ENCODE measurements at regions not wholly inside any gene's neighbourhood (a gene's known extent, or its start where the extent isn't known, plus 50 kb on each side); places are given as distances from the start of the nearest gene placed in this dataset.
"Not testable (repeated sequence)": the region's sequence is repeated elsewhere in the genome, so short reads cannot be mapped to it uniquely, and the experiment has no call there.

GRCh38 chr4:184335520-184335919 lies 117.8 kb upstream of the ENPP6 start:
- no peaks in the 10 kb centered on the region for H3K36me3 ChIP-seq
- no peak for DNase-seq
- no peaks in the 10 kb centered on the region for H3K27me3 ChIP-seq (replicated peaks in 1 of 7)
- H3K4me3 ChIP-seq: no peak overlapping the region
- intact Hi-C loops (cut with DNase I; ENCODE audit: low total_unique reads): no loop called here
- WGBS, 5 donors: 0 to 86% (median 0%) methylated on average over 1 of the region's 1 CpG
- TF ChIP-seq POLR2A (IDR thresholded peaks at IDR 0.05) (no peak), CTCF (IDR thresholded peaks at IDR 0.05 in 8 of 11, conservative IDR thresholded peaks at IDR 0.05 in 3 of 11) (no peak), POLR2AphosphoS5 (IDR thresholded peaks at IDR 0.05) (no peak)
- peaks cover 0 to 15% (median 9%) of the 10 kb centered on the region in 8 donors for H3K9me3 ChIP-seq
- H3K4me1 ChIP-seq: peaks cover 0 to 57% (median 34%) of the 10 kb centered on the region in 6 donors
- H3K27ac ChIP-seq: peak overlapping the region in 3 of 8 donors; percentile 3 to 17 (median 6)

GRCh38 chr4:184333446-184333845 lies 115.8 kb upstream of the ENPP6 start:
- not testable (repeated sequence) for H3K36me3 ChIP-seq

GRCh38 chr4:184331268-184331995 lies 113.8 kb upstream of the ENPP6 start:
- intact Hi-C loops (cut with DNase I; ENCODE audit: low total_unique reads): no loop called here
- Histone ChIP-seq H3K27ac (peak overlapping the region in 7 of 8 donors; percentile 17 to 84 (median 77)), H3K36me3 (no peaks in the 10 kb centered on the region), H3K4me3 (peak overlapping the region in 1 of 8 donors; percentile 21), H3K4me1 (peaks cover 10 to 85% (median 58%) of the 10 kb centered on the region in 6 donors), H3K27me3 (replicated peaks in 1 of 7) (no peaks in the 10 kb centered on the region), H3K9me3 (no peaks in the 10 kb centered on the region)
- WGBS, 5 donors: 73 to 86% (median 76%) methylated on average over 7 of the region's 7 CpGs
- no peak for TF ChIP-seq POLR2AphosphoS5 (IDR thresholded peaks at IDR 0.05)
- no peak for TF ChIP-seq POLR2A (IDR thresholded peaks at IDR 0.05)
- no peak for TF ChIP-seq CTCF (IDR thresholded peaks at IDR 0.05 in 8 of 11, conservative IDR thresholded peaks at IDR 0.05 in 3 of 11)
- DNase-seq: no peak

More at GRCh38 chr4:184333446-184333845, 115.8 kb upstream of the ENPP6 start:
- intact Hi-C loops (cut with DNase I; ENCODE audit: low total_unique reads); DNase-seq; H3K27me3 ChIP-seq (replicated peaks in 1 of 7): not testable (repeated sequence)
- peak in 1 of 3 donors; percentile 35 for TF ChIP-seq POLR2AphosphoS5 (IDR thresholded peaks at IDR 0.05)
- peaks cover 0 to 15% (median 9%) of the 10 kb centered on the region in 8 donors for H3K9me3 ChIP-seq
- H3K4me1 ChIP-seq: peaks cover 3 to 72% (median 48%) of the 10 kb centered on the region in 6 donors
- 65 to 79% (median 73%) methylated on average over 14 of the region's 14 CpGs for WGBS, 5 donors
- peak overlapping the region in 4 of 8 donors; percentile 20 to 84 (median 78) for H3K27ac ChIP-seq
- peak overlapping the region in 1 of 8 donors; percentile 18 for H3K4me3 ChIP-seq

GRCh38 chr4:184330517-184331094 lies 112.9 kb upstream of the ENPP6 start:
- peak overlapping the region in 5 of 8 donors; percentile 71 to 84 (median 78) for H3K27ac ChIP-seq
- H3K4me3 ChIP-seq; H3K9me3 ChIP-seq; DNase-seq; H3K36me3 ChIP-seq; H3K27me3 ChIP-seq (replicated peaks in 1 of 7); intact Hi-C loops (cut with DNase I; ENCODE audit: low total_unique reads): not testable (repeated sequence)
- WGBS, 5 donors: 85 to 92% (median 86%) methylated on average over 5 of the region's 5 CpGs
- H3K4me1 ChIP-seq: peaks cover 10 to 82% (median 57%) of the 10 kb centered on the region in 6 donors

Measured in spleen (tissue), 11 donors.